Stimulated activated CD4-positive, alpha-beta T cell treated with anti-CD3 and anti-CD28 coated beads, Interleukin-15, amount 100 ng/mL, for 48 hours (primary cell): ENCODE measurements at regions not wholly inside any gene's neighbourhood (a gene's known extent, or its start where the extent isn't known, plus 50 kb on each side); places are given as distances from the start of the nearest gene placed in this dataset.
"Not testable (repeated sequence)": the region's sequence is repeated elsewhere in the genome, so short reads cannot be mapped to it uniquely, and the experiment has no call there.

ENCODE experiments used
- DNase-seq, 2 donors: peaks; one replicate each; pipeline ENCODE4 v3.0.0-alpha.2; 2020; ENCODE audit warnings: low read depth in 2 of 2

DNA sequence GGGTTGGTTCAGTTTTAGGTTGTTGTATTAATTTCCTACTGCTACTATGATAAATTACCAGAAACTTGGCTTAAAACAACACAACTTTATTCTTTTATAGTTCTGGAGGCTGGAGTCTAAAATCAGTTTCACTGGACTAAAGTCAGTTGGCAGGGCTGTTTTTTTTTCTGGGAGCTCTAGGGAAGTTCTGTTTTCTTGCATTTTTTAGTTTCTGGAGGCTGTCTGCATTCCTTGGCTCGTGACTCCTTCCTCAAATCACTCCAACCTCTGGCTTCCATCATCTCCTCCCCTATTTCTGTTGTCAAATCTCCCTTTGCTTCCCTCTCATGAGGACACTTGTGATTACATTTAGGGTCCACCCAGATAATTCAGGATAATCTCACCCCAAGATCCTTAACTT, 51.3 kb upstream of the SUB1 start:
- DNase-seq, result no peak

DNA sequence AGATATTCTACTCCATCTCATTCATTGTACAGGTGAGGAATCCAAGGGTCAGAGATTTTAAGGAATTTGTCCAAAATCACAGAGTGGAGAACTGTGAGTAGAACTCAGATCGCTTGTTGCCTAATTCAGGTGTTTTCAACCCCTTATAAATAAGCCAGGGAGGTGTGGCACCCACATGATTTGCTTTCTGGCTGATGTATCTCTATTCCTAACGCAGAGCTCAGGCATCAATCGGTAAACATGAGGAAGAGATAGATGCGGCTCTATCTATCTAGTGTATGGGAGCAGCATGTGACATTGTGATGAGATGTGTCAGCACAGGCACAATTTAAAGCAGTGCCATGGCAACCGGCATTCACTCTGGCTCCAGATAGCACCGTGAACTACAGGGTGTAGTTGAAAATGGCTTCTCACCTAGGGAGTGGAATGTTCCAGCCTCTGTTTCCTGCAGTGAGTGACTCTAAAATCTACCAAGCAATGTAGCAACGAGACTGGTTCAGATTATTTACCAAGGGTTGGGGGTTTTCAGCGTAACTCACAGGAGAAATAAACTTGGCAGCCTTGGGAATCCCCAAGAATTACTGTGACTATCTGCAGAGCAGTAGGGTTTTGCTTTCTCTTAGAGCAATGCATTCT, 53.4 kb upstream of the SUB1 start:
- DNase-seq, result peak; percentile 37 to 41

DNA sequence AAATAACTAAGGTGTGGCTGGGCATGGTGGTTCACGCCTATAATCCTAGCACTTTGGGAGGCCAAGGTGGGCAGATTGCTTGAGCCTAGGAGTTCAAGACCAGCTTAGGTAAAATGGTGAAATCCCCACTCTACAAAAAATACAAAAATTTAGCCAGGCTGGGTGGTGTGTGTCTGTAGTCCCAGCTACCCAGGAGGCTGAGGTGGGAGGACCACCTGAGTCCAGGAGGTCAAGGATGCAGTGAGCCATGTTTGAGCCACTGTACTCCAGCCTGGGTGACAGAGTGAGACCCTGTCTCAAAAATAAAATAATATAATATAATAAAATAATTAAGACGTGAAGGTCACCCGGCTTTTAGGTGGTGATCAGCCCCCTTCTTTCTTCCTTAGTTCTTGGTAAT, 58.0 kb upstream of the SUB1 start:
- not testable (repeated sequence) for DNase-seq

DNA sequence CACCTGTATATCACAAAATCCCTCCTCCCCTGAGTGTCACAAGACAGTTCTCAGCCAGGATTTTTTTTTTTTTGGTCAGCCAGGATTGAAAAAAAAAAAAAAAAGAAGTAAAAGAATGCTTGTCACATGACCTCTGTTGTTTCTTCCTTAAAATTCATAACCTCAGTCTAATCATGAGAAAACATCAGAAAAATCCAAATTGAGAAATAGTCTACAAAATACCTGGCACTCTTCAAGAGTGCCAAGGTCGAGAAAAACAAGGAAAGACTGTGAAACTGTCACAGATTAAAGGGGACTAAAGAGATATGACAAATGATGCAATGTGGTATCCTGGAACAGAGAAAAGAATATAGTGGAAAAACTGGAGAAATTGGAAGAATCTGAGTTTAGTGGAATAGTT, 58.5 kb upstream of the SUB1 start:
- no peak for DNase-seq

DNA sequence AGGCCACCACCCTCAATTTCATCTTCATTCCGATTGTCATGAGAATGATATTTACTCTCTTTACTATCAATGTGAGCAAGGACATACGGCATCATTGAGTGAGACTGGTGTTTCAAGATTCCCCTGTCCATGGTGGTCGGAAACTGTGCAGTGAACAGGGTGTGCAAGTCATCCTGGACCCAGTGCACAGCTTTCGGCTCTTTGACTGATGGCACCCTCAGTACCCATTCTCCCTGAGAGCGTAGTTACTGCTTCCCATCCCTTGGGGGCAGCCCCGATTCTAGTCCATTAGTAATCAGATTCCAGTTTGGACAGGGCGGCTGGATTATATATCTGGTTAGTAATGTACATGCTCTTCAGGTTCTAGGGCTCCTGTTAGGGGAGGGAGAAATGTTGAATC, 61.7 kb upstream of the SUB1 start:
- no peak for DNase-seq

DNA sequence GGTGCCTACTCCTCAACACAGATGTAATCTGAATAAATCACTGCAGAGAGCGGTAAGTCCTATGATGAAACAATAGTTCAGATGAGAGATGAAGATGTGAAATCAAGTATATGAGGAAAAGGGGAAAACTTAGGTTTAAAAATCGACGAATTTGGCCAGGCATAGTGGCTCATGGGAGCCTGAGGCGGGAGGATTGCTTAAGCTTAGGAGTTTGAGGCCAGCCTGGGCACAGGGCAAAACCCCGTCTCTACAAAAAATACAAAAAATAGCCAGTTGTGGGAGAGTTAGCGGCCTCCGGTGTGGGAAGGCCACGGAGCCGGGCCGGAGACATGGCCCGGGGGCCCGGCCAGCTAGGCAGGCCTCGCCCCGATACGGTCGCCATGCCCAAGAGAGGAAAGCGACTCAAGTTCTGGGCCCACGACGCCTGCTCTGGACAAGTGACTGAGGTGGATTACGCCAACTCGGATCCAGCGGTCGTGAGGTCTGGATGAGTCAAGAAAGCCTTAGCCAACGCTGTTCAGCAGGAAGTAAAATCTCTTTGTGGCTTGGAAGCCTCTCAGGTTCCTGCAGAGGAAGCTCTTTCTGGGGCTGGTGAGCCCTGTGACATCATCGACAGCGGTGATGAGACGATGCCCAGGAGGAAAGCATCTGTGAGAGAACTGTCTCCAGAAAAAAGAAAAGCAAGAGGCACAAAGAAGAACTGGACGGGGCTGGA, 62.8 kb upstream of the SUB1 start:
- DNase-seq, result no peak

DNA sequence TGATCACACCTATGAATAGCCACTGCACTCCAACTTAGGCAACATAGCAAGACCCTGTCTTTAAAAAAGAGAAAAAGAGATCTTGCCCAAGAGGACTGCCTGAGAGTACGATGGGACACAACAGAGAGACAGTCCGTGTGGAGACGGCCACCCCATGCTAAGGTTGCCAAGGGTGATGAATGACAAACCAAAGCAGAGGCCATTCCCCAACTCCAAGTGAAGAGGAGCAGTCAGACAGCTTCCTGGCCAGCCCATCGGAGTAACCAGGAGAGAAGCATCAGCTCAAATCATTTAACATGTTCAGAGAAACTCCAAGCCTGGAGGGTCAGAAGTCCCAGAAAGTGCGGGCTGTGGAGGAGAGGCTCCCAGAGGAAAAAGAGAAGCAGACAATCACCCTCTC, 63.9 kb upstream of the SUB1 start:
- no peak for DNase-seq

DNA sequence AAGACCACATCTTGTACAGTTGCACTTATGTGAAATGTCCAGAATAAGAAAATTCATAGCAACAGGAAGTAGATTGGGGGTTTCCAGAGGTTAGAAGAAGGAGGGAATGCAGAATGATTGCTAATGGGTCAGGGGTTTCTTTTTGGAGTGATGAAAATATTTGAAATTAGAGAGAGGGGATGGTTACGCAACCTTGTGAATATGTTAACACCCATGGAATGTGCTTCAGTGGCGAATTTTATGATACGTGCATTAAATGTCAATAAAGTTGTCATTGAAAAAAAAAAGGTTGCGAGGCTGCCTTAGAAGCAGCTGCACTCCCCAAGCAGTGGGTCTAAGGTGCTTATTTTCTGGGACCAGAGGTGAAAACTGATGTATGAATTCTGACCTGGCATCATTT, 64.4 kb upstream of the SUB1 start:
- no peak for DNase-seq

DNA sequence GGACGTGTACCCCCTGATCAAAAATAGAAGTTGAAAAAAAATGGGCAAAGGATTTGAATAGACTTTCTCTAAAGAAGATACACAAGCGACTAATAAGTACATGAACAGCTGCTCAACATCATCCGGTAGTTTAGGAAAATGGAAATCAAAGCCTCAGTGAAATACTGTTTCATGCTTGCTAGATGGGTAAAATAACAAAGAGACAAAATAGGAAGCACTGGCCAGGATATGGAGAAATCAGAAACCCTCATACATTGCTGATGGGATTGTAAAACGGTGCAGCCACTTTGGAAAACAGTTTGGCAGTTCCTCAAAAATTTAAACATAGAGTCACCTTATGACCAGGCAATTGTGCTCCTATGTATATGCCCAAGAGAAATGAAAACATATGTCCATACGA, 65.0 kb upstream of the SUB1 start:
- DNase-seq, result no peak

DNA sequence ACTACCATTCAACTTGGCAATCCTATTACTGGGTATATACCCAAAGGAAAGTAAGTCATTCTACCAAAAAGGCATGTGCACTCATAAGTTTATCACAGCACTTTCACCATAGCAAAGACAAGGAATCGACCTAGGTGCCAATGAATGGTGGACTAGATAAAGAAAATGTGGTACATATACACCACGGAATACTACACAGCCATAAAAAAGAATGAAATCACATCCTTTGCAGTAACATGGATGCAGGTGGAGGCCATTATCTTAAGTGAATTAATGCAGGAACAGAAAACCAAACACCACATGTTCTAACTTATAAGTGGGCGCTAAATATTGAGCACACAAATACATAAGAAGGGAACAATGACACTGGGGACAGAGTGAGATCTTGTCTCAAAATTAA, 65.8 kb upstream of the SUB1 start:
- no peak for DNase-seq

DNA sequence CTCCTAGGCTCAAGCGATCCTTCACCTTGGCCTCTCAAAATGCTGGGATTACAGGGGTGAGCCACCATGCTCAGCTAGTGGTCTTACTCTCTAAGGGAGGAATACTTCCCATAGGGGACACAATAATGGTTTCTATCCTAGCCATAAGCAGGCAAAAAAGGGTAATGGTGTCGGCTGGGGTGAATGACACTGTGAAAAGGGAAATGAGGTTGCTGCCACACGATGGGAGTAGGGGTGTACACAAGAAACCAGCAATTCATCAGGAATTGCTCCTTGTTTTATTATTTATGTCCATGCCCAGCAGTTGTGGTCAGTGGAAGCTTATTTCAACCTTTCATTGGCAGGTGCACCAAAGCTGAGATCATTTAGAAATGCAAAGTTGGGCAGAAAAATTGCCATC, 70.3 kb upstream of the ZFR start:
- DNase-seq, result no peak

DNA sequence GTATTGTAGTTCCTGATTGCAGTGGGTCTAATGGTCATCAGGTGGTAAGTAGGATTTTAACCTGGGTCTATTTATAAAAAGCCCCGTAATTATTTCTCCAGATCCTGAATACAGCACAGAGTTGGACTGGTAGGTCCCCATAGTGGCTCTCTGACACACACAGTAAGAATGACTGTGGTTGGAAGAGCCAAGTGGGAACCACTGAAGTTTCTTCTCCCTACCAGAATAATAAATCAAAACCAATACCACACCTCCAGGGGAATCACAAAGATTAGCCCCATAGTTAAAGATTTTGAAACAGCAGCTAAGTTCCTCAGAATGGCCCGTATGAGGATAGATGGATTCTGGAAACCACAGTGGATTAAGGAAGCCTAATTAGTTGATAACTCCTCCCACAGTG, 68.4 kb upstream of the ZFR start:
- no peak for DNase-seq

DNA sequence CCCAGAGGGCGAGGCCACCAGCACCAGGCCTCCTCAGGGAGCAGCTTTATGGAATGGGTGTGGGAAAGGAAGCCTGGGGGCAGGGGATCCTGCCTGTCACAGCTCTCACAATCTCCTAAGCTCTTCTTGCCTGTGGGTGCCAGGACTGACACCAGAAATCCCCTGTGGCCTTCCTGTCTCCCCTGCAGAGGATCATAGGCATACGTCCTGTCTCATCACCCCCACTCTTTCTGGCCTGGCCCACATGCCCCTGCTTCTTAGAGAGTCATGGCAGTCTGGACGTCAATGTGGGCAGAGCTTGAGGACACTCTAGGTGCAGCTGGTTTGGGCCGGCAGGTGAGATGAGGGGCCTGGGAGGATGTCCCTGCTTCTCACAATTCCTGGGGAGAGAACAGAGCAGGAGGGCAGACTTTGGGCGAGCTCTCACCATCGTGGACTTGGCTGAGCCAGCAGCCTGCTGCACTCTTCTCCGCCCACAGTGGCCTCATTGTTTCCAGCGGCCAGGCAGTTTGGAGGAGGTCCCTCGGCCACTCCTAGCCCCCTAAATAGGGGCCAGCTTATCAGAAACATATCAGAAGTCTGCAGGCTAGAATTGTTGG, 67.3 kb upstream of the ZFR start:
- DNase-seq, result no peak

DNA sequence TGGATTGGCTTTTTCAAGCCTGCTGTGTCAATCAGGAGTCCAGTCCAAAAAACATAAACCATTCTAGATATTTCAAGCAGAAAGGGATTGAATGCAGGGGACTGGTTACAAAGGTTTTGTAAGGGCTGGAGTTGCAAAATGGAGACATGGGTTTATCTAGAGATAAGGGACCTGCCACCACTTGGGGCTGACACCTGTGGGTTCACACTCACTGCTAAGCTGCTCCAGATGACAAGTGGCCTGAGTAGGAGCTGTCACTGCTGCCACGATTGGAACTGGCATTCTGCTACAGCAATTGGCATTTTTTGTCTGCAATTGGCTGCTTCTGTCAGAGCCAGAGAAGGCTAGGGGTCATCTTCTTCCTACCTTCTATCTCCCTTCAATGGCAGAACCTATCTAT, 66.3 kb upstream of the ZFR start:
- no peak for DNase-seq

DNA sequence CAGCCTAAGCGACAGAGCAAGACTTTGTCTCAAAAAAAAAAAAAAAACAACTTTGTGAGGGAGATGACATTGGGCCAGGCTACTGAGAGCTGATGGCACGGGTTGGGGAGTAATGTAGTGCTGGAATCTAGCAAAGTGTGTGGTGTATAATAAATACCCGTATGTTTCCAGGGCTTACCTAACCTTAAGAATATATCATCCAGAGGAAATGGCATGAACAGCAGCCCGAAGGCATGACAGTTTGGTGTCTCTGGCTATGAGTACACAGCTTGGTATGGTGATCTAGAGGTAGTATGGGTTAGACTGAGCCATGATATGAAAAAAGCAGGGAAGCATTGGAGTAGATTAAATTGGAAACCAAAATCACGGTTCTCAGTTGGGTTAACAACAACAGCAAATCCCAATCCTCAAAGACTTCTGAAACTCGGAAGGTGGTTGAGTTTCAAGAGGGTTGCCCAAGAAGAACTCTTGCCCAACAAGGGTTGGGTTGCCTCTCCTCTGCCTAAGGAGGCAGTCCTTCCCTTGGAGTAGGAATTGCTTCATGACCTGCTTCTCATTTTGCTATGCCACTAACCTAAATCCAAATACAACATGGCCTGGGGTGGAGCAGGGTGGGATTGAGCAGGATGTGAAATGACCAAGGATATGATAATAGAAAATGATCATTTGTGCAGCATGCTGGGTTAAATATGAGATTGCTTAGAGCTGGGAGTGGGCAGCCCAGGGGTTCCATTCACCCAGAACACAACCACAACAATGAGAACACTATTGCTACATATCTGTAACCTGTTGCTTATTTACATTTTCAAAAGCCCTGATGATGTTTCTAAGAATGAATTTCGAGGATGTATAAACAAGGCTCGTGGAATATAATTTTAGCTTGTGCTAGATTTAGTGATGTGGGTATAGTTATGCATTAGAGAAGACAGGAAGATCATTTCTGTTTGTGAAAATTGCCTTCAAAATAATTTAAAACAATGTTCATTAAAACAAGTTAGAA, 64.6 kb upstream of the ZFR start:
- no peak for DNase-seq

DNA sequence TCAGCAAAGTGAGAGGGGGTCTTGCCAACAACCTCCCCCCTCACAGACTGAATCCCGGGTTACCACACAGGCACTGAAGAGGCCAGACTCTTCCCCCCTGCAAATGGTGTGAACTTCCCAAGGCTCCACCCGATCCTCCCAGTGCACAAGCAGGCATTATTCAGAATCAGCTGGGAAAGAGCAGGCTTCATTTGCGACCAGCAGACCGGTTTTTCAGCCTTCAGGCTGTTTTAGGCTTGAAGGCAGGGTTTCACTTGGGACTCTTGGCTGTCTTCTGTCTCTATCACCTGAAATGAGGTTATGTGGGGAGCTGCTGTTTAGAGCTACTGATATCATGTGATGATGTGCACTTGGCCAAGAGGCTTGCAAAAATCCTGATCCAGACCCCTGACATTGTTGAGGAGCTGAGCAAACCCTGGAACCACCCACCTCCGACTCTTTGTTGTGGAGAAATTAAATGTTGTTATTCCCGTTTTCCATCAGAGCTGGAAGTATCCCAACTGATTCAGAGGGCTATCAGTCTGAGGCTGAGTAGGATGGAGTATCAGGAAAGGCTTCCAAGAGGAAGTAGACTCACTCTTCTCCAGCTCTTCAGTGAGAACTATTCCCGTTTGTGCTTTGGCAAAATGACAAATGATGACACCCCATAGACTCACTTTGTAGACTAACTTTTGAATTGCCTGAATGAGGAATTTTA, 63.3 kb upstream of the ZFR start:
- no peak for DNase-seq

DNA sequence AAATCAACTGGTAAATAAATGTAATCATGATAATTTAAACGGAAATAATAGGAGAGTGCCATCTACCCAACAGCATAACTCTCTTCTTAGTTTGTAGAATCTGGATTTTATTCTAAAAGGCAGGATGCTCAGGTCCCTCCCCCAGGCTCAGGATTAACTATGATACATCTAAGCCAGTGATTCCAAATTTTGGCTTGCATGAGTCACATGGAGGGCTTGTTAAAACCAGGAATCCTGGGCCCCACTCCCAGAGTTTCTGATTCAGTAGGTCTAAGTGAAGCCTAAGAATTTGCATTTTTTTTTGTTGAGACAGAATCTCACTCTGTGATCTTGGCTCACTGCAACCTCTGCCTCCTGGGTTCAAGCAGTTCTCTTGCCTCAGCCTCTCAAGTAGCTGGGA, 62.3 kb upstream of the ZFR start:
- DNase-seq, result no peak

DNA sequence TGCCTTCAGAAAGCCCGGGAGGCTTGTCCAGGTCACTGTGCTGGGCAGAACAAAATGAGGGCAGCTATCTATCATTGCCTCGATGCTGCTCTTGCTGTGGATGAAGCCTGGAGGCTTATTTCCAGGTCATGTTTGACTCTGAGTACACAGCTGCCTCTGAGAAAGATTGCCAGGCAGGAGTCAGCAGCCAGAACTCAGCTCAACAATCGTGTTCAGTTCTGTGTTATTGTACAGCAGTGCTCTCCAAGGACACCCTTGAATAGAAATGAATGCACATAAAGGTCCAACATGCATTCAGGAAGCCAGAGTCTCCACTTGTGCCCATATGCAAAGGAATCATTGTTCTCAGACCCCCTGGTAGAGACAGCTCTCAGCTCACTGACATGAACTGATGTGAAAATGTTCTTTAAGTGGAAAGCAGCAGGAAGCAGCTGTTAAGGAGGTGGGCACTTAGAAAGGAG, 61.7 kb upstream of the ZFR start:
- DNase-seq, result no peak

DNA sequence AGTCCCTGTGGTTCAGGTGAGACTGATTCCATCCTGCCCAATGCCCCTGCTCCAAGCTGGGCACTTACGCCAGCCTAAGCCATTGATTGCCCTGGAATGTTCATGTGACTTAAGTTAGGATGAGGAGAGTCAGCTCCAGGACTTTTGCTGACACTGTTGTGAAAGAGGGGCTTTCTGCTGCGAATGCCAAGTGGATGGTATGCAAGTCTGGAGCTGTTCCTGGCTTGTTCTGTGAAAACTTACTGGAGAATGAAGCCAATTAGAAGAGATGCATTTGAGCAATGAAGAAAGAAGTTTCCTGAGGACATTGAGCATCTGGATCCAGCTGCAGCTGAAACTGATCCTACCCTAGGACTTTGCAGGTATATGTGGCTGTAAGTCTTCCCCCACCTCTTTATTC, 61.2 kb upstream of the ZFR start:
- DNase-seq, result no peak

DNA sequence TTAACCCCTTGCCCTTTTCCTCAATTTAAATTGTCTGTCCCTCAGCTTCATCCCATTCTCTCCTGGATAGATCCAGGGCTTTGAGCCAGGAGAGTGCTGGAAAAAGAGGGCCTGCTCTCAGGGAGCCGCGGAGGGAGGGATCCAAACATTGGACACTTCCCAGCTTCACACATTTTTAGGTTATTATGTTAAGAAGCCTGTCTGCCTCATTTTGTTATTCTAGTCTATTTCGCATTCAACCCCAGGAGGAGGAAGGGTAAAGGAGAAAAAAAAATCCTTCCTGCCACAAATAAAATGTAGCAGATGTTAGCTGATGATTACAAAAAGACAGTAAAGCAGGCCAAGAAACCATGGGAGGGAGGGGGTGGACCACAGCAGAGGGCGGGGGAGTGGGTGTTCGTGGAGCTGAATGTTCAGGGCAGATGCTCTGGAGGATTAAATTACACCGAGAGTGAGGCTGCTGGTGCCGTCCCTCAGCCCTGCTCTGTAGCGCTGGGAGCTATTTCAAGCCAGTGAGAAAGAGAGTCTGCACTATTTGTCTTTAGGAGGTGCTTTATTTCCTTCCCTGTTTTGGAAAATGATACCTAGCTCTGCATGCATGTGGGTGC, 60.6 kb upstream of the ZFR start:
- no peak for DNase-seq

DNA sequence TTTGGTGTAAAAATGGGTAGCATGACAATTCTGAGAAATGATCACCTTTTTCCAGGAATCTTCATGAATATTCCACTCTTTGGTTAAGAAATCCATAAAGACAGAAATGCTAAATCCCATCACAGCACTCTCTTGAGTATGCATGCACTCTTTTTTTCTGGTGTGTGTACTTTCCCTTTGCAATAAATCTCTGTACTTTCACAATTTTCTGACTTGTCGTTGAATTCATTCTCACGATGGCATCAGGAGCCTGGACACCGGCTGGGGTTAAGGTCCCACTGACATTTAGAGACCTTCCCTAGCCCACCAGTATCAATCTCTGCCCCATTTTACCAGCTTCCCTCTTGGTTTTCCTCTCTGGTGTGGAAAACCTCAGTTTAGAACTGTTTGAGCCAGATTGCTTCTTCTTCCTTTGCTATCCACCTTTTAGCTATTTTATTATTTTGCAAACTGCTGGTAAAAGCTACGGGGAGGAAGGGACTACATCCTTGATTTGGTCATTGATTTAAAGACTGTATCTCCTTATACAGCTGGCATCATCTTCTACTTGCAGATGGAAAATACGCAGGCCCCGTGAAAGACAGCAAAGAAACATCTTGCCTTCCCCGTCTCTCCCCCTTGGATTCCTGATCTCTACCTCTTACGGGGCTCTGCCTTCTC, 59.9 kb upstream of the ZFR start:
- no peak for DNase-seq
